Right forelimb (tissue), 1 donor: ENCODE measurements at regions not wholly inside any gene's neighbourhood (a gene's known extent, or its start where the extent isn't known, plus 50 kb on each side); places are given as distances from the start of the nearest gene placed in this dataset.

Experiments used
- DNase-seq: peaks from one replicate; pipeline ENCODE4 v3.0.0-alpha.2; 2018

DNA sequence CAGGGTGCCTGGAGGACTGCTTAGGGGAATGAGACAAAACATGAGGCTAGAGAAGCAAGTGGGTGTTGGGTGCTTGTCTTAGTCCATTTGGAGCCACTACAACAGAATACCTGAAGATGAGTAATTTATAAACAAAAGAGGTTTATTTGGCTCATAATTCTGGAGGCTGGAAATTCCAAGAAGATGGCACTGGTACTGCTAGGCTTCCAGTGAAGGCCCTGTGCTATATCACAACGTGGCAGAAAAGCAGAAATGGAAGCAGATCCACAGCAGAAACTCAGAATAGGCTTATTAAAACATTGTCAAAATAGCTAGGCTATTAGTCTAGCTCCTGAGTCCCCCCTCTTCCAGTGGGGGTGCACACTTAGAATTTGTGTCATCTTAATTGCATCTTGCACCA, 701.7 kb downstream of the RWDD3 start:
- no peak for DNase-seq

DNA sequence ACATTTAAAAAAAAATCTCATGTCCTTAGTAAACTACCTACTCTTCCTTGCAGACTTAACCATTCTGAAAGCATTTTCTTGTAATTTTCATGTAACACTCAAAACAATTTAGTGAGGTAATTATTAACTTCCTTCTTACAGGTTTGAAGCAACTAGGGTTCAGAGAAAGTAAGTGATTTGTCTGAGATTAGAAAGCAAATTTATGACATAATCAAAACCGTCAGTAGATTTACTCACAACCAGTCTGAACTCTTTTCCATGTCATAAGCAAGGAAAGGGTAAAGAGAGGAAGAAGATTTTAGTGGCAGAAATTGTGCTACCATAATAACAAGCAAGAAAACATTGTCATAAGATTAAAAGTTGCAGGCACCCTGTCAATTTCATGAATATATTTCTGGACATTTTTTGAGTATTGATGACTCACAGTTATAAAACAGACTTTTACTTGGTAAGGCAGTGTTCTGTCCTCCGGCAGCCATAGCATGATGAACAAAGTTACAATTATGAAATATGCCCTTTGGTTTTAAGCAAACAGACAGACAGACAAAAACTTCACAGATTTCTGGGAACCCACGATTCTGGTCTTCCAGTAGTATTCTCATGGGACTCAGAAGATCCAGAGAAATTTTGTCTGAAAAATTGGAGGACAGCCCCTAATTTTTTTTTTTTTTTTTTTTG, 707.2 kb downstream of the RWDD3 start:
- DNase-seq: no peak

DNA sequence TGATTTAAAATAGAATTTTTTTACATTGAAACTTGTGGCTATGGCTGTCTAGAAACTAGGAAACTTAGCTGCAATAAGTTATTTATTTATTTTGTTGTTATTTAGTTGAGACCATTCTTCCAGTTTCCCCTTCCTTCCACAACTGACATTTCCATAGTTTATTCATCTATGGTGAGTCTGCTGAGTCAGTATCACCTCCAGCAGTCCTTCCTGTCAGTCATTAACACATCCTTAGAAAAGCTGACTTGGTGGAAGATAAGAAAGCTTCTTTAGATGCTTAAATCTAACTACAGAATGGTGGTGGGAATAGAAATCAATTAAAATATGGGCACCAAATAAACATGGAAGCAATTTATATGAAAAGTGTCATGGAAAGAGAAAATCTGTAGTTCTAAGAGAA, 714.0 kb downstream of the RWDD3 start:
- DNase-seq: no peak

DNA sequence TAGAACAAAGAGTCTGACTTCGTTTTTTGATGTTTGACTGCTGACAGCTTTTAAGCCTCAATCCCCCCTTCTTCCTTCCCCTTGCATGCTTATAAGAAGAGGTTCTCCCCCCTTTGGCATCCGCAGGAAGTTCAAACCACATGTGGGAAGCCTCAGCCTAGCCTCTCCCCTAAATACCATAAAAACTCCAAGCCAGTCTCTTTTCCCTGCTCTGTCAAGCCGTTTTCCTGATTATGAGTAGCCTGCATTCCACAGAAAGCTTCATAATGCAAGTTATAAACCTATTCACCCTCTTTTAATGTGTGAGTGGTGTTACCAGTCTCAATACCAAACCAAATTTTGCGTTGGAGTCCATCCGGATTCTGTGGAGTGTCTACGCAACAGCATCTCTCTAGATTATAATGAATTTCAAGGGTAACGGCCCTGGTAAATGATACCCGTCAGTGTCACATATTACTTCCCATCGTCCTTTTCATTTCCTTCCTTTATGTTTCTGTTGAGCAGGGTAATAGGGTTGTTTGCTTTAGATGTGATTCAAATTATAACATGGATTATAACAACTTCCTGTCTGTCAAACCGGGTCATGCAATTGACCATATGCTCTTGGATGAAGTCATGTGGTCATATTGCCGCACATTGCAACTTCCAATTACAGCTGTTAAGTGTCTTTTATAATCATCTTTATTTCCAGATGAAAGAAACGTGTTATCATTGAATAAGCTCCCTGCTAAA, 717.5 kb downstream of the RWDD3 start:
- DNase-seq: no peak

DNA sequence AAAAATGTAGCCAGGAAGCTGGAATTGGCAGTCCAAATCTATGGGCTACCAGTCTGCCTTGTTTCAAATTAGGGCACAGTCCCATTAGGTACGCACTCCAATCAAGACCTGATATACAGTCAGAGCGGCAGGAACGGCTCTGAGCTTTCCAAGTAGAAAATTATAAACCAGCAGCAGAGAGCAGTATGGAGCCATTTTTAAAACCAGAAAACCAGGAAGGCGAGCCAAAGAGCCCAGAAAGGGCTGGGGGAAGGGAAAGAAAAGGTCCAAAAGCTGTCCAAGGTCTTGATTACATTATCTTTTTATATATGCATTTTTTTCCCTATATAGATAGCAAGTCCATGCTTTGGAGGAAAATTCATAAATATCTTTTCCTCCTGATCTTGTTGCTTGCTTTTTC, 719.0 kb downstream of the RWDD3 start:
- no peak for DNase-seq

DNA sequence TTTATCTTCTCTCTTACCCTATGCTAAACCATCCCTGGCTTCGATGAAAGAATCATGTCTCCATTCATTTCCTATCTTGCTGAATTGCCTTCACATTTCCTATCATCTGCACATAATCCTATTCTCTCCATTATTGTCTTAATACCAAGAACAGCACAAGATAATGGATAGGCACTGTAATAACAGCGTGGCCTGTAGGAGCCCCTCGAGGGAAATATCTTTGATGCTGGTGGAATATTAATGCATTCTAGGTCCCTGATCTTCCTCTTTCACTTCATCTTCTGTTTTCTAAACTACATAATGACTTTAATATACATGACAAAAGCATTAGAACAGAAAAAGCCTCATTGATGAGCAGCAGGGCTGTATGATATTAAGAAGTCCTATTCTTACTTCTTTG, 720.6 kb downstream of the RWDD3 start:
- DNase-seq: no peak

DNA sequence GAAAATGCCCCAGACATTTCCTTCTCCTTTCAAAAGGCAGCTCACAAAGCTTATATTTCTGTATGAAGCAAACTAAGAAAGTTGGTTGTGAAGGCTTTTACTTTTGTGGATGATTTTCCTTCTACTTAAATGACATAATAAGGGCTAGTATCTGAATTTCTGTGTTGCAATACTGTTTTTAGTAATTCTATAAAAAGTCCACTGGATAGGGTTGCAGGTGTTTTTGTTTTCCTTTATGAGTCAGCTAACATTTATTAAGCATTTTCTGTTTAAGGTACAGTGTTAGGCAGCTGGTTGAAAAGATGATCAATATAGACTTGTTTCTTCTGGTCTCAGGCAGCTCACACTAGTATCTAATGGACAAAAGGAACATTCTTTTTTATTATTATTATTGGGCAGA, 722.2 kb downstream of the RWDD3 start:
- DNase-seq: no peak

DNA sequence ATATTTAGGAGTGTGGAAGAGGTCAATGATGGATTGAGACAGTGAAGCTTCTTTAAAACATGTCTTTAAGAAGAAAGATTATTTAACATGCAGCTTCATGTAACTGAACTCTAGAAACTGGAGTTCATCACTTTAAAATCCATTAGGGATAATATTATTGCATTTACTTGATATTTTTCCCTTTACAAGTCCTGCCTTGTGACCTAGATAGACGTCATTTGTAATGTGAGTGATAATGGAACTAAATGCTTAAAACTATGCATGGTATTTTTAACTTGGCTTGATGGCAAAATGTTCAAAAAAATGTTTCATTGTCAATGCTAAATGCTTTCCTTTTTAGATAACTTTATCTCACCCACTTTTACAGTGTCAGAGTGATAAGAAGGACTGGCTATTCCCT, 723.7 kb downstream of the RWDD3 start:
- DNase-seq: no peak

DNA sequence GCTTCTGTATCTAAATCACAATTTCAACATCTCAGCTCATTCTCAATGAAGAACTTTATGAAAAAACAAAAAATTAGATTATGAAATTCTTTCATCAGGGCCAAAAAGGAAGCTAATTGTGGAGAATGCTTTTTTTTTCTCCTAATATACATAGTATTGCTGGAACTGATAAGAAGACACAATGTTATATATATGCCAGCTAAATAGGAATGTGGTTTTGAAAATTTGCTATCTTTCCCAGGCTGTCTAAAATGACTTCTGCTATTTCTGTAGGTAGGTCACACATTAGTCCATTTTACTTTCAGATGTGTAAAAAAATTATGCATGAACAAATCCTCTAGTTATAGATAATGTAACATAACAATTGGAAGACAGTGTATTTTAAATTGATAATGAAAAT, 732.9 kb downstream of the RWDD3 start:
- DNase-seq: no peak

DNA sequence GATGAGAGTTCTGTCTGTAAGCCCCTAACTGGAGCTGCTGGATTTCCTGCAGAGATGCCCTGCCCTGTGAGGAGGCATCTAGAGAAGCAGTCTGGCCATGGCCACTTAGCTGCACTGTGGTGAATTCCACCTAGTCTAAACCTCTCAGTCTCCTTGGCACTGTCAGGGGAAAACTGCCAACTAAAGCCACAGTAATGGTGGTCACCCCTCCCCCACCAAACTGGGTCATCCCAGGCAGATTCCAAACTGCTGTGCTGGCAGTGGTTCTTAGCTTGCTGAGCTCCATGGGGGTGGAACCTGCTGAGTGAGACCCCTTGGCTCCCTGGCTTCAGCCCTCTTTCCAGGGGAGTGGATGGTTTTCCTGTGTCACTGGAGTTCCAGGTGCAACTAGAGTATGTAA, 740.6 kb downstream of the RWDD3 start:
- DNase-seq: no peak

DNA sequence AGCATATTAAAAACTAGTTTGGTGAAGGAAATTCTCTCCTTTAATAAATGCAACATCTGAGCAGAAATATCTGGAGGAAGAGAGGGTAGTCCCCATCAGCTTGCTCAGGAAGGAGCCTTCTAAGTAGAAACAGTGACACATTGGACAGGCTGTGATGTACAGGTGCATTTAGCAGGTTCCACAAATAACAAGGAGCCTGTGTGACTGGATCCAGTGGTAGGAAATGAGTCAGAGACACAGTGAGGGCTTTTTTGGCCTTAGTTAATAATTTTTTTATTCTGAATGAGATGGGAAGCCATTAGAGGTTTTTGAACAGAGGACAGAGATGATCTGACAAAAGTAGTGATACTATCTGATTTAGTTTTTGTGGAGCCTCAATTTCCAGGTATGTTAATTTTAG, 738.9 kb upstream of the PTBP2 start:
- DNase-seq: no peak

DNA sequence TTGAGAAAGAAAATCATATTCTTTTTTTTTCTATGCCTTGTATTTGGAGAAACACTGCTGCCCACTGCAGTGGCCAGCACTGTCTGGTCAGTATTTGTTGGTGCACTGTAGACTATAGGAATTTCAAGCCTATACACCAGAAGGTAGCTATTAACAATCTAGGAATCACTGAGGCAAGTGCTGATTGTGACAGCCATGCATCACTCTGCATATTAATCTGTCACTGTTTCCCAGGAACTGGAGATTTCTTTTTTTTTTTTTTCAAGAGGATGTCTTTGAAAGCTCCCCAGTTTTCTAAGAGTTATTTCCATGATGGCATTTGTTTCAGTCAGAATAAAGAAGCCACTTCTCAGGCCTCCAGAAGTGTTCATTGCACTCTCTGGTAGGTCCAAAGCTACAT, 737.8 kb upstream of the PTBP2 start:
- DNase-seq: no peak

DNA sequence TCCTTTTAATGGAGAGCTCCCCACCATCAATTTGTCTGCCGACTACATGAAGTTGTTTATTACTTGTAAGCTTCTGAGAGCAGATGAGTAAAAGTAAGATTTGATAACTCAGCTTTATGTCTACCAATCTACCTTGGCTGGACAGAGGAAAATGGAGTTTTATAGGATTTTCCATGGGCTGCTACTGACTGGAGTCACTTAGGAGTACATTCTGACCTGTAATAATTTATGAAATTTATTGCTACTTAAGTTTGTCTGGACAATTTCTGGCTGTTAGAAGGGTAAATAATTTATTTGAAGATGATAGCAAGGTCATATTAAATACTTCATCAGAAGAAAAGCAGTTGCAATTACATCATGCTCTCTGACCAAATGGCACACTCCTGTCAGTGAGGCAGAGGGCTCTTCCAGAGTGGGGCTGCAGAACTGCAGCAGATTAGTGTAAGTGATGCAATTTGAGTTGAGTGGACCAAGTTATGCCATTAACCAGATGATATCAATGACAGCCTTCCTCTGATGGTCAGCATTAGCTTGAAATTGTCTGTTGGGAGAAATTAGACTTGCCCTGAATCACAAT, 736.7 kb upstream of the PTBP2 start:
- no peak for DNase-seq

DNA sequence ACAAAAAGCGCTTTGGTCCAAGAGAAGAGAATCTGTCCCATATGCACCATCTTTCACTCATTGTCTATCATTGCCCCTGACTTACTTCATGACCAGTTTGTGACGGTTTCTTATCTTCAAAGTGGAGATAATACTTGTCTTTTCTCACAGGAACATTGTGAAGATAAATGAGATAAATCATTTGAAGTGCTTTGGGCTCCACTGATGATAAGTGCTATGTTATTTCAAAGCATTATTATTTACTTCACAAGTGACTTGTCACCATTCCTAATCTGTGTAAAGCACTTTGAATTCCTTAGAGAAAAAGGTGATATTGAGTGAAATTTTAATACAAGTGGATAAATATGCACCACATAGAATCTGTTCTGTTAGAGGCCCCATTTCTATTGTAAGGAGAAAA, 731.6 kb upstream of the PTBP2 start:
- no peak for DNase-seq

DNA sequence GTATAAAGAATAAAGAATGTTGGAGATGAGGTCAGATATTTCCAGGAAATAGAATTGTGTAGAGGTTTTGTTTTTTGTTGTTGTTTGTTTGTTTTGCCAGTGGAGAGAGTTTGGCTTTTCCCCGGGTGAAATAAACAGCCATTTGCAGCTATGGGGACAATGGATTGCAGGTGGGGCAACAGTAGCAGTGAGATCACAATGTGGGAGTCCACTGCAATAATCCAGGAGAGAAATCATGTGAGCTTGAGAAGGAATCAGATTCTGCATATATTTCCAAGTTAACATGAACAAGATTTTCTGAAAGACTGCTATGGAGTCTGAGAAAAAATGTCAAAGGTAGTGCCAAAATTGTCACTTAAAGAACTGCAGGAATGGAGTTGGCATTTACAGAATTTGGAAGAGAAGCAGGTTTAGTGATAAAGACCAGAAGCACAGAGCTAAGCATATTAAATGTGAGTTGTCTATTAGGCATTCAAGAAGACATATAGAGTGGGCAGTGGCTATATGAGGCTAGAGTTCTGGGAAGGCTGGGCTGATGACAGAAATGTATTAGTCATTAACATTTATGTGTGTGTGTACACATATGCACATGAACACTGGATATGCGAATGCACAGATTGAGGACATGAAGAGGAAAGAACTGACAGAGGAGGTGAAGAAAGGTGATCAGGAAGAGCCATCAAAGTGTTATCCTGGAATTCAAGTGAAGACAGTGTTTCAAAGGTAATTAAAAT, 729.6 kb upstream of the PTBP2 start:
- no peak for DNase-seq

DNA sequence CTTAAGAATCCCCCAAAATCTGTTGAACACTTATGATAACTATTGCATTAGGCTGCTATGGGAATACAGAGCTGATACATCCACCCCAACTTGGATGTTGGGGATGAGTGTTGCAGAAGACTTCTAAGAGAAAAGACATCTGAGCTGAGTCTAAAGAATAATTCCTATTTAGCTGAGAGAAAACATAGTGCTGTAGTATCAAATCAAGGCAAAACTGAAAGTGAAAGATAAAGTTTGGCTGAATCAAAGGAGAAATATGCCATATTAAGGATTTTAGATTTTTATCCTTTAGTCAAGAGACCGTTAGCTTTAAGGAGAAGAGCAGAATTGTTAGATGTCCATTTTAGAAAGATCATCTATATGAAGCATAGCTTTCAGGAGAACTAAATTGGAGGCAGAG, 726.9 kb upstream of the PTBP2 start:
- no peak for DNase-seq

DNA sequence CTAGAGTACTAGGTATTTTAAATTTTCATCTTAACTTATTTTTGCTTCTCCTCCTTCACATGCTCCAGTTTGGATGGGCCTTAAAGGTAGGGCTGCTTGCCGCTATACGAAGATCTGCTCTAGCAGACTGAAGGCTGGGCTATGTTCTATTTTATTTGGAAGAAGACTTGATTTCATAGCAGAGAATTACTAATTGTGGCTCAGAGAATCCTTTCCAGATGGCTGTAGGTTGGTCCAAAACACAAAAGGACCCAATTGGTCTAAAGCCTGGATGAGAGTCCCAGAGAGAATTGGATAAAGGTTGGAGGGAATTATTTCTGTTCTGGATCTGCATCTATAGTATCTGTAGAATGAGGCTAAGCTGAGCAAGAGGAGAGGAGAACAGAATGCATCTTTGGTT, 719.4 kb upstream of the PTBP2 start:
- no peak for DNase-seq

DNA sequence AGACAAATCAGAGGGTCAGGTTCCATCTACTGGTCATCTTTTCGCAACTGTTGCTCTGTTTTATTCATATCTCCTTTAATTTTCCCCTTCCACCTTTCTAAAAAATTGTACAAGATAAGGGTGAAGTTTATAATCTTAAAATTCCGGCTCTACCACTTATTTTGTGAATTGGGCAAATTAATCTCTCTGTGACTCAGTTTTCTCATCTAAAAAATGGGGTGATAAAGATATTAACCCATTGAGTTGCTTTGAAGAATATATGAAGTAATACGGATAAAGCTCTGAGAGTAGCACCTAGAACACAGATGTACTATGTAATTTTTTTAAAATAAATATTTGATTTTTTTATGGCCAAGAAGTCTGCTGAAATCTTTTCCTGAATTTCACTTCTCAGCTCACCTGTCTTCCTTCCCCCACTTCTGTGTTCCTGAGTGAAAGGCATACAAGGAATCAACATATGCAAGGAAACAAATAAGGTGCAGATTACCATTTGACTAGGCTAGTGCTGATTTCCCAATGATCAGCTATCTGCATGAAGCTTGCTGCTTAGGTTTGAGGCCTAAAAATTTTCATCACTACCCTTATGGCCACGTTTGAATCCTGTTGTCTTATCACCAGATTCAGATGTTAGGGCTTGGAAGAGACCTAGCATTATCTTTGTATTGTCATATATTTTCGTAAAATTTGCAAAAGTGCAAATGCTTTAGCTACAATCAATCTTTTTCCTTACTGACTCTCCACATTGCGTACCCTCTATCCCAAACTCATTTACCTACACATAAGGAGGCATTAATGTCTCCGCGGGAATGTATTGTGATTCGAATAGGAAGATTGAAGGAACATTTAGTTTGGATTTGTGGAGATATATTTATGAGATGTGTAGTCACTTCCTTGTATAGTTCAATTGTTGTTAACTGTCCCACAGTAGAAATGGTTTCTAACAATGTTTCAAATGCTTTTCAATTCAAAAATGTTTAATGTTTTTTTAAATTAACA, 718.3 kb upstream of the PTBP2 start:
- no peak for DNase-seq

DNA sequence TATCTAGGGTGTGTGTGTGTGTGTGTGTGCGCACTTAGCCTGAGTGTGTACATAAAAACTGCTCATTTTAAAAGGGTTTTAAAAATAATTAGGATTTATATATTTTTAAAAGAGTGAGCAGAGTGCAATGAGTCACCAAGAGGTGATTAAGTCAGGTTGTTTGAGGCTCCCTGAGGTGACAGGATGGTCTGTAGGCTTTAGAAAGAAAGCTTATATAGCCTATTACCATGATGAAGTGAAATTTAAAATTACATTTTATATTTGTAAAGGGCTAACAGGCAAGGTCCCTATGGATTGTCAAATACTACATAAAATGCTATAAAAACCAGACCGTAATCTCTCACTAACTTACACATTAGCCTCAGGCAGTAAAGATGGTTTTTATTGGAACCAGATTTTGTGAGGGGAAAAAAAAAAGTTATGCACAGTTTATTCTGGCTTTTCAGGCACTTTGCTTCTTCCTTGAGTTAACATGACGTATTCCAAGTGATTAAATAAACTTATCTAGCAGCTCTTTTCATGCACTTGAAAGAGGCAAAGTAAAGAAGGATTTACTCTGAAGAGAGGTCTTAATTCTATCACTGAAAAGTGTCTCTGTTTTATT, 711.7 kb upstream of the PTBP2 start:
- DNase-seq: no peak

DNA sequence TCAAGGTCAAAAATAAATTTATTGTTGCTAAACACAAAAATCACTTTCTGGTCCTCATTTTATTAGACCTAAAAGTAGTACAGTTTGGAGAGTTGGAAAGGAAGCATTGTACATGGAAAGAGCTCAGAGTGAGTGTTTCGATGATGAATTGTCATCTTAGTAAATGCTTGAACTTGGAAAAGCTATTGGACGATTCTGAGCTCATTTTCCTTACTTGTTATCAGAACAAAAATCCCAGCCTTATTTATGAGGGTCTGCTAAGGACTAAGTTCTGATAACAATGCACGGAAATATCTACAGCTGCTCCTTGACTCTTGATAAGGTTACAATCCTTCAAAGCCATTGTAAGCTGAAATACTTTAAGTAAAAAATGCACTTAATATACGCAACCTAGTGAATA, 710.0 kb upstream of the PTBP2 start:
- no peak for DNase-seq

DNA sequence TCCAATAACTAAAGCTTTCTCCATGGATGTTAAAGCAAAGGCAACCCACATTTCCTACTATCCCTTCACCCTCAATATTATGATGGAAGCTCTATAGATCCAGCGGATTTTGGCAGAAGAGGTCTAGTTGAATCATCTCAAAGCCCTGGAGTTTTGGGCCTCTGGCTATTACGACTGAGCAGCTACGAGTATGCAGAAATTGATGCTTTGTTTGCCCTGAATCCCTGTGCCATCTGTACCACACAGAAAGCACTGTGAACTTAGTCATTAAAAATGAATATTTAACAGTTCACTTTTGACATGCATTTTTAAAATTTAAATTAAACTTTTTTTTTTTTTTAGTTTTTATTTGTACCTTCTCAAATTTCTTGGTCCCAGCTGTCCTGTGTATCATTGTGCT, 705.4 kb upstream of the PTBP2 start:
- DNase-seq: no peak

DNA sequence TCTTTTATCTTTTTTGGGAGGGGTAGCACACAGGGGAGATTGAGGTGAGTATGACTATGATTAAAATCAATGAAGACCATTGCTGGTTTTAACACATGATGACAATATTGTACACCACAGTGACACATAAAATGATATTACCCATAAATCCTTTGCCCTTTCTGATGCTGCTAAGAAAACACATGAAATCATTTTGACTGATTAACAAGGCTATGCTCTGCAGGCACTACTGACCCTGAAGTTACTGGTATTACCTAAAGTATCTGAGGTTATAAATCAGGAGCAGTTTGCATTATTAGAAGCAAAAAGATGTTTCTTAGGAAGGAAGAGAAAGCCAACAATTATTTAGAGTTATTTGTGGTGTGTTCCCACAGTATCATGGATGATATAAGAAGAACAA, 701.2 kb upstream of the PTBP2 start:
- no peak for DNase-seq
